ENCODE measurements at regions not wholly inside any gene's neighbourhood (a gene's known extent, or its start where the extent isn't known, plus 50 kb on each side); places are given as distances from the start of the nearest gene placed in this dataset.
"Not testable (repeated sequence)": the region's sequence is repeated elsewhere in the genome, so short reads cannot be mapped to it uniquely, and the experiment has no call there.

- H3K36me3 ChIP-seq, result no peaks in the 10 kb centered on the region
- no peak overlapping the region for H3K4me3 ChIP-seq
- no peaks in the 10 kb centered on the region for H3K9me3 ChIP-seq (replicated peaks)
- no peak overlapping the region for H3K27ac ChIP-seq (replicated peaks)
- H3K4me1 ChIP-seq, result no peaks in the 10 kb centered on the region
- no peak for TF ChIP-seq CTCF (IDR thresholded peaks at IDR 0.05; ENCODE audit: borderline replicate concordance)
- DNase-seq, result no peak
- intact Hi-C loops (cut with micrococcal nuclease), result no loop called here
- H3K27me3 ChIP-seq (ENCODE audit: low read depth), result peaks cover 16% of the 10 kb centered on the region
Measured at GRCh38 chr16:8403978-8404749, 186.1 kb downstream of the TMEM114 start.

- no peaks in the 10 kb centered on the region for H3K4me1 ChIP-seq
- H3K27ac ChIP-seq (replicated peaks), result no peak overlapping the region
- TF ChIP-seq CTCF (IDR thresholded peaks at IDR 0.05; ENCODE audit: borderline replicate concordance), result no peak
- DNase-seq, result no peak
- no peak overlapping the region for H3K4me3 ChIP-seq
- H3K9me3 ChIP-seq (replicated peaks), result no peaks in the 10 kb centered on the region
- intact Hi-C loops (cut with micrococcal nuclease), result no loop called here
- H3K27me3 ChIP-seq (ENCODE audit: low read depth), result peaks cover 15% of the 10 kb centered on the region
- no peaks in the 10 kb centered on the region for H3K36me3 ChIP-seq
Measured at GRCh38 chr16:8402981-8403843, 187.1 kb downstream of the TMEM114 start.

- H3K4me3 ChIP-seq; H3K36me3 ChIP-seq; DNase-seq; H3K9me3 ChIP-seq (replicated peaks); H3K4me1 ChIP-seq; H3K27ac ChIP-seq (replicated peaks); intact Hi-C loops (cut with micrococcal nuclease): not testable (repeated sequence)
- peaks cover 15% of the 10 kb centered on the region for H3K27me3 ChIP-seq (ENCODE audit: low read depth)
Measured at GRCh38 chr16:8400683-8401082, 189.6 kb downstream of the TMEM114 start.

GRCh38 chr16:8398548-8398947, 191.8 kb downstream of the TMEM114 start:
- Histone ChIP-seq H3K27me3 (ENCODE audit: low read depth) (peaks cover 7% of the 10 kb centered on the region), H3K4me1 (no peaks in the 10 kb centered on the region), H3K36me3 (no peaks in the 10 kb centered on the region), H3K4me3 (no peak overlapping the region), H3K27ac (replicated peaks) (no peak overlapping the region), H3K9me3 (replicated peaks) (no peaks in the 10 kb centered on the region)
- DNase-seq, result no peak
- intact Hi-C loops (cut with micrococcal nuclease), result no loop called here
- no peak for TF ChIP-seq CTCF (IDR thresholded peaks at IDR 0.05; ENCODE audit: borderline replicate concordance)

GRCh38 chr16:8397223-8397622, 193.1 kb downstream of the TMEM114 start:
- TF ChIP-seq CTCF (IDR thresholded peaks at IDR 0.05; ENCODE audit: borderline replicate concordance), result no peak
- Histone ChIP-seq H3K4me3 (no peak overlapping the region), H3K4me1 (no peaks in the 10 kb centered on the region), H3K36me3 (no peaks in the 10 kb centered on the region), H3K27ac (replicated peaks) (no peak overlapping the region), H3K9me3 (replicated peaks) (no peaks in the 10 kb centered on the region), H3K27me3 (ENCODE audit: low read depth) (peaks cover 7% of the 10 kb centered on the region)
- DNase-seq, result no peak
- intact Hi-C loops (cut with micrococcal nuclease), result no loop called here

- no peak for DNase-seq
Measured at GRCh38 chr16:8396463-8396862, 193.8 kb downstream of the TMEM114 start.

More at GRCh38 chr16:8396463-8396862, 193.8 kb downstream of the TMEM114 start:
- H3K4me3 ChIP-seq, result no peak overlapping the region
- H3K36me3 ChIP-seq, result no peaks in the 10 kb centered on the region
- no peak overlapping the region for H3K27ac ChIP-seq (replicated peaks)
- intact Hi-C loops (cut with micrococcal nuclease), result no loop called here
- no peaks in the 10 kb centered on the region for H3K4me1 ChIP-seq
- peaks cover 7% of the 10 kb centered on the region for H3K27me3 ChIP-seq (ENCODE audit: low read depth)
- no peaks in the 10 kb centered on the region for H3K9me3 ChIP-seq (replicated peaks)
- TF ChIP-seq CTCF (IDR thresholded peaks at IDR 0.05; ENCODE audit: borderline replicate concordance), result no peak
